ENCODE measurements at regions not wholly inside any gene's neighbourhood (a gene's known extent, or its start where the extent isn't known, plus 50 kb on each side); places are given as distances from the start of the nearest gene placed in this dataset.

- Histone ChIP-seq H3K36me3 (ENCODE audit: control insufficient read depth in 4 of 4, insufficient read depth in 3 of 4, low read depth in 1 of 4, low read length in 3 of 4) (no peaks in the 10 kb centered on the region), H3K4me1 (ENCODE audit: control insufficient read depth in 4 of 4, insufficient read depth in 4 of 4, low read length in 3 of 4) (no peaks in the 10 kb centered on the region), H3K4me3 (ENCODE audit: low read depth in 1 of 3, low read length in 3 of 3) (no peak overlapping the region), H3K27ac (ENCODE audit: low read depth in 1 of 2, low read length in 2 of 2) (no peak overlapping the region), H3K9ac (ENCODE audit: low read depth in 1 of 2, low read length in 2 of 2) (no peak overlapping the region), H3K27me3 (ENCODE audit: control insufficient read depth in 4 of 4, insufficient read depth in 4 of 4, low read length in 3 of 4) (no peaks in the 10 kb centered on the region), H3K9me3 (ENCODE audit: control insufficient read depth in 4 of 4, low read length in 3 of 4) (no peaks in the 10 kb centered on the region)
- DNase-seq (ENCODE audit: low spot score) = no peak
- WGBS = 85% methylated on average over 1 of the region's 1 CpG
- TF ChIP-seq RXRA (IDR thresholded peaks at IDR 0.05) (no peak), MAX (IDR thresholded peaks at IDR 0.05) (no peak), GABPA (IDR thresholded peaks at IDR 0.05 in 1 of 2, conservative IDR thresholded peaks at IDR 0.05 in 1 of 2) (no peak), FOXA2 (IDR thresholded peaks at IDR 0.05) (no peak), HNF4A (conservative IDR thresholded peaks at IDR 0.05) (no peak), RAD21 (IDR thresholded peaks at IDR 0.05) (no peak), CTCF (IDR thresholded peaks at IDR 0.05; ENCODE audit: low read depth, low read length, missing input control) (no peak), JUND (IDR thresholded peaks at IDR 0.05) (no peak), REST (IDR thresholded peaks at IDR 0.05) (no peak), EGR1 (IDR thresholded peaks at IDR 0.05; ENCODE audit: low read depth in 2 of 2) (no peak)
Measured at GRCh38 chrX:124717537-124717936, 371.2 kb downstream of the SH2D1A start.

GRCh38 chrX:124719060-124719459 is 372.7 kb downstream of the SH2D1A start:
- no peaks in the 10 kb centered on the region for H3K4me1 ChIP-seq (ENCODE audit: control insufficient read depth in 4 of 4, insufficient read depth in 4 of 4, low read length in 3 of 4)
- H3K4me3 ChIP-seq (ENCODE audit: low read depth in 1 of 3, low read length in 3 of 3) = no peak overlapping the region
- WGBS = 53% methylated on average over 2 of the region's 2 CpGs
- no peak for DNase-seq (ENCODE audit: low spot score)
- no peak overlapping the region for H3K27ac ChIP-seq (ENCODE audit: low read depth in 1 of 2, low read length in 2 of 2)
- TF ChIP-seq ATF3 (IDR thresholded peaks at IDR 0.05) = no peak
- H3K36me3 ChIP-seq (ENCODE audit: control insufficient read depth in 4 of 4, insufficient read depth in 3 of 4, low read depth in 1 of 4, low read length in 3 of 4) = no peaks in the 10 kb centered on the region
- no peaks in the 10 kb centered on the region for H3K9me3 ChIP-seq (ENCODE audit: control insufficient read depth in 4 of 4, low read length in 3 of 4)
- H3K9ac ChIP-seq (ENCODE audit: low read depth in 1 of 2, low read length in 2 of 2) = no peak overlapping the region
- H3K27me3 ChIP-seq (ENCODE audit: control insufficient read depth in 4 of 4, insufficient read depth in 4 of 4, low read length in 3 of 4) = no peaks in the 10 kb centered on the region

GRCh38 chrX:124720532-124720931 is 374.2 kb downstream of the SH2D1A start:
- H3K9ac ChIP-seq (ENCODE audit: low read depth in 1 of 2, low read length in 2 of 2) = no peak overlapping the region
- no peak overlapping the region for H3K4me3 ChIP-seq (ENCODE audit: low read depth in 1 of 3, low read length in 3 of 3)
- TF ChIP-seq SP1 (IDR thresholded peaks at IDR 0.05) (no peak), JUND (IDR thresholded peaks at IDR 0.05) (no peak), NR2F2 (IDR thresholded peaks at IDR 0.05) (no peak), GABPA (IDR thresholded peaks at IDR 0.05 in 1 of 2, conservative IDR thresholded peaks at IDR 0.05 in 1 of 2) (no peak), YY1 (IDR thresholded peaks at IDR 0.05) (no peak), HNF4A (conservative IDR thresholded peaks at IDR 0.05) (no peak), CTCF (IDR thresholded peaks at IDR 0.05; ENCODE audit: low read depth, low read length, missing input control) (no peak)
- no peaks in the 10 kb centered on the region for H3K9me3 ChIP-seq (ENCODE audit: control insufficient read depth in 4 of 4, low read length in 3 of 4)
- peaks cover 0 to 3% (median under 1%) of the 10 kb centered on the region in 4 donors for H3K36me3 ChIP-seq (ENCODE audit: control insufficient read depth in 4 of 4, insufficient read depth in 3 of 4, low read depth in 1 of 4, low read length in 3 of 4)
- H3K27ac ChIP-seq (ENCODE audit: low read depth in 1 of 2, low read length in 2 of 2) = no peak overlapping the region
- 96% methylated on average over 2 of the region's 2 CpGs for WGBS
- no peaks in the 10 kb centered on the region for H3K4me1 ChIP-seq (ENCODE audit: control insufficient read depth in 4 of 4, insufficient read depth in 4 of 4, low read length in 3 of 4)
- H3K27me3 ChIP-seq (ENCODE audit: control insufficient read depth in 4 of 4, insufficient read depth in 4 of 4, low read length in 3 of 4) = no peaks in the 10 kb centered on the region
- no peak for DNase-seq (ENCODE audit: low spot score)
